ENCODE measurements at regions not wholly inside any gene's neighbourhood (a gene's known extent, or its start where the extent isn't known, plus 50 kb on each side); places are given as distances from the start of the nearest gene placed in this dataset.

- no peak for DNase-seq (ENCODE audit: low spot score)
- H3K4me3 ChIP-seq: no peak overlapping the region
- no peaks in the 10 kb centered on the region for H3K9me2 ChIP-seq (replicated peaks; ENCODE audit: insufficient read depth)
- WGBS (ENCODE audit: low lambda C conversion rate, missing lambda C conversion rate): 92% methylated on average over 18 of the region's 18 CpGs
- H3K27ac ChIP-seq: no peak overlapping the region
- no peaks in the 10 kb centered on the region for H3K4me1 ChIP-seq (ENCODE audit: insufficient read depth)
- TF ChIP-seq EZH2phosphoT487 (IDR thresholded peaks at IDR 0.05; ENCODE audit: low read depth, severe bottlenecking, unreplicated experiment) (no peak), CTCF (IDR thresholded peaks at IDR 0.05; ENCODE audit: poor library complexity) (no peak), EZH2 (IDR thresholded peaks at IDR 0.05; ENCODE audit: borderline replicate concordance) (no peak)
- H3K4me2 ChIP-seq: no peak overlapping the region
- H3K27me3 ChIP-seq: no peaks in the 10 kb centered on the region
- no peaks in the 10 kb centered on the region for H4K20me1 ChIP-seq (ENCODE audit: insufficient read depth, poor library complexity, severe bottlenecking)
- no peaks in the 10 kb centered on the region for H3K36me3 ChIP-seq (replicated peaks; ENCODE audit: insufficient read depth, low read depth)
- no peak overlapping the region for H2AFZ ChIP-seq
- H3K9me3 ChIP-seq (ENCODE audit: low read depth): no peaks in the 10 kb centered on the region
- no peaks in the 10 kb centered on the region for H3K79me2 ChIP-seq
These were observed 120.8 kb downstream of the SOX1 start for GRCh38 chr13:112187527-112188297.

GRCh38 chr13:112188298-112188610, 121.3 kb downstream of the SOX1 start:
- Histone ChIP-seq H3K36me3 (replicated peaks; ENCODE audit: insufficient read depth, low read depth) (no peaks in the 10 kb centered on the region), H3K79me2 (no peaks in the 10 kb centered on the region), H3K9me2 (replicated peaks; ENCODE audit: insufficient read depth) (no peaks in the 10 kb centered on the region), H3K27ac (no peak overlapping the region), H2AFZ (no peak overlapping the region), H3K9me3 (ENCODE audit: low read depth) (no peaks in the 10 kb centered on the region), H3K4me3 (no peak overlapping the region), H3K4me1 (ENCODE audit: insufficient read depth) (no peaks in the 10 kb centered on the region), H3K4me2 (no peak overlapping the region), H4K20me1 (ENCODE audit: insufficient read depth, poor library complexity, severe bottlenecking) (no peaks in the 10 kb centered on the region), H3K27me3 (no peaks in the 10 kb centered on the region)
- DNase-seq (ENCODE audit: low spot score): no peak
- WGBS (ENCODE audit: low lambda C conversion rate, missing lambda C conversion rate): 95% methylated on average over 6 of the region's 6 CpGs
- TF ChIP-seq EZH2 (IDR thresholded peaks at IDR 0.05; ENCODE audit: borderline replicate concordance) (no peak), CTCF (IDR thresholded peaks at IDR 0.05; ENCODE audit: poor library complexity) (no peak), EZH2phosphoT487 (IDR thresholded peaks at IDR 0.05; ENCODE audit: low read depth, severe bottlenecking, unreplicated experiment) (no peak)

GRCh38 chr13:112193463-112194166, 126.7 kb downstream of the SOX1 start:
- Histone ChIP-seq H3K79me2 (no peaks in the 10 kb centered on the region), H3K4me2 (no peak overlapping the region), H3K36me3 (replicated peaks; ENCODE audit: insufficient read depth, low read depth) (no peaks in the 10 kb centered on the region), H3K9me2 (replicated peaks; ENCODE audit: insufficient read depth) (no peaks in the 10 kb centered on the region), H3K27me3 (no peaks in the 10 kb centered on the region), H3K4me1 (ENCODE audit: insufficient read depth) (no peaks in the 10 kb centered on the region), H4K20me1 (ENCODE audit: insufficient read depth, poor library complexity, severe bottlenecking) (no peaks in the 10 kb centered on the region), H2AFZ (no peak overlapping the region), H3K4me3 (no peak overlapping the region), H3K27ac (no peak overlapping the region), H3K9me3 (ENCODE audit: low read depth) (no peaks in the 10 kb centered on the region)
- TF ChIP-seq EZH2phosphoT487 (IDR thresholded peaks at IDR 0.05; ENCODE audit: low read depth, severe bottlenecking, unreplicated experiment) (no peak), CTCF (IDR thresholded peaks at IDR 0.05; ENCODE audit: poor library complexity) (no peak), EZH2 (IDR thresholded peaks at IDR 0.05; ENCODE audit: borderline replicate concordance) (no peak)
- WGBS (ENCODE audit: low lambda C conversion rate, missing lambda C conversion rate): 86% methylated on average over 15 of the region's 15 CpGs
- no peak for DNase-seq (ENCODE audit: low spot score)
